H1 (cell line): ENCODE measurements at regions not wholly inside any gene's neighbourhood (a gene's known extent, or its start where the extent isn't known, plus 50 kb on each side); places are given as distances from the start of the nearest gene placed in this dataset.

Source experiments
- ASH2L ChIP-seq: fragments of 200-600, 300-600 bp; sonication (generic); IDR thresholded peaks from one replicate; pipeline ENCODE4 v1.7.1; 2017; ENCODE audit warnings: low read length
- CBX8 ChIP-seq: fragments of 300-800, 300-1000 bp; sonication (generic); IDR thresholded peaks from 2 replicates; pipeline ENCODE4 v1.7.1; 2016; ENCODE audit warnings: low read depth, low read length, borderline replicate concordance
- HDAC6 ChIP-seq: IDR thresholded peaks from one replicate; pipeline ENCODE4 v1.7.1; 2012; ENCODE audit warnings: low read depth, mild to moderate bottlenecking, inconsistent platforms, low read length, moderate library complexity
- KDM5A ChIP-seq: fragments of 200-600 bp; IDR thresholded peaks from 2 replicates; pipeline ENCODE4 v1.7.1; 2012; ENCODE audit warnings: mild to moderate bottlenecking, low read length, inconsistent platforms, mixed read lengths
- RAD21 ChIP-seq, 2 experiments: IDR thresholded peaks in 1 of 2; conservative IDR thresholded peaks in 1 of 2; 2 replicates each; pipeline ENCODE4 v1.6.1; 2011; ENCODE audit warnings: low read depth in 2 of 2, low read length in 2 of 2, improper control_type of control experiment in 1 of 2, inconsistent platforms in 1 of 2, mild to moderate bottlenecking in 1 of 2, moderate library complexity in 1 of 2
- SP1 ChIP-seq: IDR thresholded peaks from 2 replicates; pipeline ENCODE4 v1.6.1; 2011; ENCODE audit warnings: low read depth, low read length
- SP2 ChIP-seq: IDR thresholded peaks from 2 replicates; pipeline ENCODE4 v1.6.1; 2012; ENCODE audit warnings: mild to moderate bottlenecking, low read length, inconsistent platforms
- TEAD4 ChIP-seq: IDR thresholded peaks from 2 replicates; pipeline ENCODE4 v1.6.1; 2012; ENCODE audit warnings: low read depth, low read length, inconsistent platforms, mixed read lengths
- TF ChIP-seq, protein P1 (sequence below): fragments of 300-600 bp; sonication (generic); IDR thresholded peaks from 2 replicates; pipeline ENCODE4 v1.7.1; 2012; ENCODE audit warnings: low read length, moderate library complexity, mild to moderate bottlenecking, inconsistent platforms; ENCODE audit not compliant: insufficient replicate concordance

DNA sequence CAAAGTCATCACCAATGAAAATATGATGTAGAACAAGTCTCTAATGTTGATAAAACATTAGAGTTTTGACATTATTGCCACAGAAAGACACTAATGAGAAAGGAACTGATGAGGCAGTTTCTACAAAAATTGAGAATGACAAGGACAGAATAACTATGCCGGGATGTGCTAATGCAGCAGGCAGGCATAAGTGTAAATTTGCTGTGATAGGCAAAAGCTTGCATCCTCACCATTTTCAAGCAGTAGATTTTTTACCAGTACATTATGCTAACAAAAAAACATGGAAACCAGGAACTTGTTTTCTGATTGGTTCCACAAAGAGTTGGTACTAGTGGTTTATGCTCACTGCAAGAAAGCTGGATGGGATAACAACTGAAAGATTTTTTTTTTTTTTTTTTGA, 715.5 kb upstream of the LRRTM4 start (continued):
- TF ChIP-seq, protein P1, sequence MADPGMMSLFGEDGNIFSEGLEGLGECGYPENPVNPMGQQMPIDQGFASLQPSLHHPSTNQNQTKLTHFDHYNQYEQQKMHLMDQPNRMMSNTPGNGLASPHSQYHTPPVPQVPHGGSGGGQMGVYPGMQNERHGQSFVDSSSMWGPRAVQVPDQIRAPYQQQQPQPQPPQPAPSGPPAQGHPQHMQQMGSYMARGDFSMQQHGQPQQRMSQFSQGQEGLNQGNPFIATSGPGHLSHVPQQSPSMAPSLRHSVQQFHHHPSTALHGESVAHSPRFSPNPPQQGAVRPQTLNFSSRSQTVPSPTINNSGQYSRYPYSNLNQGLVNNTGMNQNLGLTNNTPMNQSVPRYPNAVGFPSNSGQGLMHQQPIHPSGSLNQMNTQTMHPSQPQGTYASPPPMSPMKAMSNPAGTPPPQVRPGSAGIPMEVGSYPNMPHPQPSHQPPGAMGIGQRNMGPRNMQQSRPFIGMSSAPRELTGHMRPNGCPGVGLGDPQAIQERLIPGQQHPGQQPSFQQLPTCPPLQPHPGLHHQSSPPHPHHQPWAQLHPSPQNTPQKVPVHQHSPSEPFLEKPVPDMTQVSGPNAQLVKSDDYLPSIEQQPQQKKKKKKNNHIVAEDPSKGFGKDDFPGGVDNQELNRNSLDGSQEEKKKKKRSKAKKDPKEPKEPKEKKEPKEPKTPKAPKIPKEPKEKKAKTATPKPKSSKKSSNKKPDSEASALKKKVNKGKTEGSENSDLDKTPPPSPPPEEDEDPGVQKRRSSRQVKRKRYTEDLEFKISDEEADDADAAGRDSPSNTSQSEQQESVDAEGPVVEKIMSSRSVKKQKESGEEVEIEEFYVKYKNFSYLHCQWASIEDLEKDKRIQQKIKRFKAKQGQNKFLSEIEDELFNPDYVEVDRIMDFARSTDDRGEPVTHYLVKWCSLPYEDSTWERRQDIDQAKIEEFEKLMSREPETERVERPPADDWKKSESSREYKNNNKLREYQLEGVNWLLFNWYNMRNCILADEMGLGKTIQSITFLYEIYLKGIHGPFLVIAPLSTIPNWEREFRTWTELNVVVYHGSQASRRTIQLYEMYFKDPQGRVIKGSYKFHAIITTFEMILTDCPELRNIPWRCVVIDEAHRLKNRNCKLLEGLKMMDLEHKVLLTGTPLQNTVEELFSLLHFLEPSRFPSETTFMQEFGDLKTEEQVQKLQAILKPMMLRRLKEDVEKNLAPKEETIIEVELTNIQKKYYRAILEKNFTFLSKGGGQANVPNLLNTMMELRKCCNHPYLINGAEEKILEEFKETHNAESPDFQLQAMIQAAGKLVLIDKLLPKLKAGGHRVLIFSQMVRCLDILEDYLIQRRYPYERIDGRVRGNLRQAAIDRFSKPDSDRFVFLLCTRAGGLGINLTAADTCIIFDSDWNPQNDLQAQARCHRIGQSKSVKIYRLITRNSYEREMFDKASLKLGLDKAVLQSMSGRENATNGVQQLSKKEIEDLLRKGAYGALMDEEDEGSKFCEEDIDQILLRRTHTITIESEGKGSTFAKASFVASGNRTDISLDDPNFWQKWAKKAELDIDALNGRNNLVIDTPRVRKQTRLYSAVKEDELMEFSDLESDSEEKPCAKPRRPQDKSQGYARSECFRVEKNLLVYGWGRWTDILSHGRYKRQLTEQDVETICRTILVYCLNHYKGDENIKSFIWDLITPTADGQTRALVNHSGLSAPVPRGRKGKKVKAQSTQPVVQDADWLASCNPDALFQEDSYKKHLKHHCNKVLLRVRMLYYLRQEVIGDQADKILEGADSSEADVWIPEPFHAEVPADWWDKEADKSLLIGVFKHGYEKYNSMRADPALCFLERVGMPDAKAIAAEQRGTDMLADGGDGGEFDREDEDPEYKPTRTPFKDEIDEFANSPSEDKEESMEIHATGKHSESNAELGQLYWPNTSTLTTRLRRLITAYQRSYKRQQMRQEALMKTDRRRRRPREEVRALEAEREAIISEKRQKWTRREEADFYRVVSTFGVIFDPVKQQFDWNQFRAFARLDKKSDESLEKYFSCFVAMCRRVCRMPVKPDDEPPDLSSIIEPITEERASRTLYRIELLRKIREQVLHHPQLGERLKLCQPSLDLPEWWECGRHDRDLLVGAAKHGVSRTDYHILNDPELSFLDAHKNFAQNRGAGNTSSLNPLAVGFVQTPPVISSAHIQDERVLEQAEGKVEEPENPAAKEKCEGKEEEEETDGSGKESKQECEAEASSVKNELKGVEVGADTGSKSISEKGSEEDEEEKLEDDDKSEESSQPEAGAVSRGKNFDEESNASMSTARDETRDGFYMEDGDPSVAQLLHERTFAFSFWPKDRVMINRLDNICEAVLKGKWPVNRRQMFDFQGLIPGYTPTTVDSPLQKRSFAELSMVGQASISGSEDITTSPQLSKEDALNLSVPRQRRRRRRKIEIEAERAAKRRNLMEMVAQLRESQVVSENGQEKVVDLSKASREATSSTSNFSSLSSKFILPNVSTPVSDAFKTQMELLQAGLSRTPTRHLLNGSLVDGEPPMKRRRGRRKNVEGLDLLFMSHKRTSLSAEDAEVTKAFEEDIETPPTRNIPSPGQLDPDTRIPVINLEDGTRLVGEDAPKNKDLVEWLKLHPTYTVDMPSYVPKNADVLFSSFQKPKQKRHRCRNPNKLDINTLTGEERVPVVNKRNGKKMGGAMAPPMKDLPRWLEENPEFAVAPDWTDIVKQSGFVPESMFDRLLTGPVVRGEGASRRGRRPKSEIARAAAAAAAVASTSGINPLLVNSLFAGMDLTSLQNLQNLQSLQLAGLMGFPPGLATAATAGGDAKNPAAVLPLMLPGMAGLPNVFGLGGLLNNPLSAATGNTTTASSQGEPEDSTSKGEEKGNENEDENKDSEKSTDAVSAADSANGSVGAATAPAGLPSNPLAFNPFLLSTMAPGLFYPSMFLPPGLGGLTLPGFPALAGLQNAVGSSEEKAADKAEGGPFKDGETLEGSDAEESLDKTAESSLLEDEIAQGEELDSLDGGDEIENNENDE: no peak
- TF ChIP-seq TEAD4 (no peak), HDAC6 (no peak), KDM5A (no peak), SP2 (no peak), CBX8 (no peak), SP1 (no peak), RAD21 (IDR thresholded peaks at IDR 0.05 in 1 of 2, conservative IDR thresholded peaks at IDR 0.05 in 1 of 2; ENCODE audit: low read depth in 2 of 2, low read length in 2 of 2) (no peak), ASH2L (no peak)
- TF ChIP-seq, all 59 proteins: peak for 0
